ENCODE measurements at regions not wholly inside any gene's neighbourhood (a gene's known extent, or its start where the extent isn't known, plus 50 kb on each side); places are given as distances from the start of the nearest gene placed in this dataset.
"Not testable (repeated sequence)": the region's sequence is repeated elsewhere in the genome, so short reads cannot be mapped to it uniquely, and the experiment has no call there.

DNA sequence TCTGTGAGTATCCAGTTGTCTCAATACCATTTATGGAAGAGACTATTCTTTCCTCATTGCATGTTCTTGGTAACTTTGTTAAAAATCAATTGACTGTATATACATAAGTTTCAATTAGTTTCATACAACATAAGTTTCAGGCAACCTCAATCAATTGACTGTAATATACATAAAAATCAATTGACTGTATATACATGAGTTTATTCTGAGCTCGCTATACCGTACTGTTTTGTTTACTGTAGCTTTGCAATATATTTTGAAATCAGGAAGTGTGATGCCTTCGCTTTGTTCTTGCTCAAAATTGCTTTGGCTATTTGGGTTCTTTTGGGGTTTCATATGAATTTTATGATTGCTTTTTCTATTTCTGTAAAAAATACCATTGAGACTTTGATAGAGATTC lies 392.0 kb downstream of the BTG1 start:
- Histone ChIP-seq H3K36me3 (ENCODE audit: insufficient read depth, insufficient read length, low read length) (no peaks in the 10 kb centered on the region), H3K27me3 (ENCODE audit: insufficient read depth, insufficient read length) (no peaks in the 10 kb centered on the region), H3K4me1 (ENCODE audit: insufficient read depth, insufficient read length) (no peaks in the 10 kb centered on the region), H3K9me3 (ENCODE audit: insufficient read depth, low read length) (no peaks in the 10 kb centered on the region), H3K4me3 (ENCODE audit: insufficient read length, low read depth) (no peak overlapping the region), H3K9ac (ENCODE audit: insufficient read length, low read depth) (no peak overlapping the region)
- TF ChIP-seq YY1 (IDR thresholded peaks at IDR 0.05; ENCODE audit: insufficient read depth, insufficient read length) (no peak), ZNF274 (IDR thresholded peaks at IDR 0.05; ENCODE audit: low read depth, low read length) (no peak), SUZ12 (IDR thresholded peaks at IDR 0.05; ENCODE audit: extremely low read depth, insufficient read depth, insufficient read length) (no peak)
- DNase-seq (ENCODE audit: low read depth, low spot score) = no peak

DNA sequence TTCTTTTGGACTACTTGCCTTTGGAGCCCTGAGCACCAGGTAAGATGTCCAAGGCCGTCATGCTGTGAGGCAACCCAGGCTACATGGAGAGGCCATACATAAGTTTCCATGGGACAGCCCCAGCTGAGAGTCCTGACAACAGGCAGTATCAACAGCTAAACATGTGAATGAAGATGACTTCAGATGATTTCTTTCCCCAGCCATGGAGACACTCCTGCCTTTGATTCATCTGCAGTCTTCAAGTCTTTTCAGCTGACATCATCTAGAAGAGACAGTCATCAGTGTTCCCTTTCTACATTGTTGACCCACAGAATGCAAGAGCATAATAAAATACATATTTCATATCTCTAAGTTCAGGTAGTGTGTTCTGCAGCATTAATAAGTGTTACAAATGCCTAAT lies 398.7 kb downstream of the BTG1 start:
- no peak for DNase-seq (ENCODE audit: low read depth, low spot score)
- Histone ChIP-seq H3K4me1 (ENCODE audit: insufficient read depth, insufficient read length) (no peaks in the 10 kb centered on the region), H3K36me3 (ENCODE audit: insufficient read depth, insufficient read length, low read length) (no peaks in the 10 kb centered on the region), H3K9me3 (ENCODE audit: insufficient read depth, low read length) (no peaks in the 10 kb centered on the region), H3K27me3 (ENCODE audit: insufficient read depth, insufficient read length) (no peaks in the 10 kb centered on the region), H3K4me3 (ENCODE audit: insufficient read length, low read depth) (no peak overlapping the region), H3K9ac (ENCODE audit: insufficient read length, low read depth) (no peak overlapping the region)
- TF ChIP-seq YY1 (IDR thresholded peaks at IDR 0.05; ENCODE audit: insufficient read depth, insufficient read length) (no peak), ZNF274 (IDR thresholded peaks at IDR 0.05; ENCODE audit: low read depth, low read length) (no peak), SUZ12 (IDR thresholded peaks at IDR 0.05; ENCODE audit: extremely low read depth, insufficient read depth, insufficient read length) (no peak)

DNA sequence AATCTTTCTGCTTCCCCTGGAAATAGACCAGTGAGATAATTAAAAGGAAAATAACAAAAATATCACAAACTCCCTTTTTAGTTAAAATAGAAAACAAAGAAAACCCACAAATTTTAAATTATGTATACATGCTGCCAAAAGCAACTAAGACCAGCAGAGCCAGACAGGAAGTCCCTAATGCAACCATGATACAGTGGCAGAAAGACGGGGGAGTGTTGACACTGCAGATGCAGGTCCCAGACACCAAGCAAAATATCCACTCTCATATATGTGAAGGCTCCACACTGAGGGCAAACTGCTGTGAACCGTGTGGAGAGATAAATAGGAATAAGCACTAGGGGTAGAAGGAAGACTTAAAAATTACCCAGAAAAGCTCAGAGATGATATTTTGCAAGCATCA lies 401.0 kb downstream of the BTG1 start:
- no peaks in the 10 kb centered on the region for H3K36me3 ChIP-seq (ENCODE audit: insufficient read depth, insufficient read length, low read length)
- TF ChIP-seq YY1 (IDR thresholded peaks at IDR 0.05; ENCODE audit: insufficient read depth, insufficient read length) (no peak), SUZ12 (IDR thresholded peaks at IDR 0.05; ENCODE audit: extremely low read depth, insufficient read depth, insufficient read length) (no peak), ZNF274 (IDR thresholded peaks at IDR 0.05; ENCODE audit: low read depth, low read length) (no peak)
- H3K4me3 ChIP-seq (ENCODE audit: insufficient read length, low read depth) = no peak overlapping the region
- no peaks in the 10 kb centered on the region for H3K9me3 ChIP-seq (ENCODE audit: insufficient read depth, low read length)
- H3K4me1 ChIP-seq (ENCODE audit: insufficient read depth, insufficient read length) = no peaks in the 10 kb centered on the region
- no peak overlapping the region for H3K9ac ChIP-seq (ENCODE audit: insufficient read length, low read depth)
- no peaks in the 10 kb centered on the region for H3K27me3 ChIP-seq (ENCODE audit: insufficient read depth, insufficient read length)
- no peak for DNase-seq (ENCODE audit: low read depth, low spot score)

- DNase-seq (ENCODE audit: low read depth, low spot score) = no peak
- H3K9ac ChIP-seq (ENCODE audit: insufficient read length, low read depth) = no peak overlapping the region
- TF ChIP-seq SUZ12 (IDR thresholded peaks at IDR 0.05; ENCODE audit: extremely low read depth, insufficient read depth, insufficient read length) (no peak), ZNF274 (IDR thresholded peaks at IDR 0.05; ENCODE audit: low read depth, low read length) (no peak), YY1 (IDR thresholded peaks at IDR 0.05; ENCODE audit: insufficient read depth, insufficient read length) (no peak)
These were observed 401.8 kb downstream of the BTG1 start for GRCh38 chr12:91743704-91744321.

DNA sequence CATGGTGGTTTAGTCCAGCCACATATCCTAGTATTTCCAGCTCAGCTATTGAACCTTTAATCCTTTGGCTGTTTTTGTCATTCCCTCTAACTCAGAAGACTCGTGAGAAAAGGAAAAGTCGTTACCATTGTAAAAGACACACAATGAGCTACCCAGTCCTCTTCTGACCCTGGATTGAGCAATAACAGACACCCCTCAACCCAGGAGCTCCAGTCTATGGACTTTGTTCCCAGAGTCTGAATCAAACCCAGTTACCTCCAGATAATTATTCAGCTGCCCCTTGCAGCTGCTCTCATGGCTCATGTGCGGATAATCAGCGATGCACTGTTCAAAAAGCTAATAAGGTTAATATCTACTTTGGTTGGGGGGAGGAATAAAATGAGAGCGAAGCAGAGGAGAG lies 402.4 kb downstream of the BTG1 start:
- no peaks in the 10 kb centered on the region for H3K36me3 ChIP-seq (ENCODE audit: insufficient read depth, insufficient read length, low read length)
- no peak overlapping the region for H3K4me3 ChIP-seq (ENCODE audit: insufficient read length, low read depth)
- H3K27me3 ChIP-seq (ENCODE audit: insufficient read depth, insufficient read length) = no peaks in the 10 kb centered on the region
- no peak for DNase-seq (ENCODE audit: low read depth, low spot score)
- no peaks in the 10 kb centered on the region for H3K4me1 ChIP-seq (ENCODE audit: insufficient read depth, insufficient read length)
- TF ChIP-seq ZNF274 (IDR thresholded peaks at IDR 0.05; ENCODE audit: low read depth, low read length) (no peak), SUZ12 (IDR thresholded peaks at IDR 0.05; ENCODE audit: extremely low read depth, insufficient read depth, insufficient read length) (no peak), YY1 (IDR thresholded peaks at IDR 0.05; ENCODE audit: insufficient read depth, insufficient read length) (no peak)
- no peak overlapping the region for H3K9ac ChIP-seq (ENCODE audit: insufficient read length, low read depth)
- H3K9me3 ChIP-seq (ENCODE audit: insufficient read depth, low read length) = no peaks in the 10 kb centered on the region

More at GRCh38 chr12:91743704-91744321, 401.8 kb downstream of the BTG1 start:
- Histone ChIP-seq H3K9me3 (ENCODE audit: insufficient read depth, low read length) (no peaks in the 10 kb centered on the region), H3K4me1 (ENCODE audit: insufficient read depth, insufficient read length) (no peaks in the 10 kb centered on the region), H3K27me3 (ENCODE audit: insufficient read depth, insufficient read length) (no peaks in the 10 kb centered on the region), H3K4me3 (ENCODE audit: insufficient read length, low read depth) (no peak overlapping the region), H3K36me3 (ENCODE audit: insufficient read depth, insufficient read length, low read length) (no peaks in the 10 kb centered on the region)

DNA sequence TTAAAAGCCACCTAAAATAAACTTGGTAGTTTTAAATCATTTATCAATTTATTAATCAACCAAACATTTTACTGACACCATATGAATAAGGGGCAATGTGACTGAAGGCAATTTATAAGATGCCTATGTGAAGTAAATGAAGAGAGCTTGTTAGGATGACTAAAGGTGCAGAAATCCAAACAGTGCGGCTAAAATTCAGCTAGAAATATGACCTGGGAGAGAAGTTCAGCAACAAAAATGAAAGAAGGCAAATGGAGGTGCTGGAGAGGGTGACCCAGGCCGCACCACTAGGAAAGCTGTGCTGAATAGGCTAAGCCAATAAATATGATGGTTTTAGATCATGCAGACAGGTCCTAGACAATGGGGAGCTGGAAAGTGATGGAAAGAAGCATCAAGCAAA lies 403.7 kb downstream of the BTG1 start:
- no peaks in the 10 kb centered on the region for H3K36me3 ChIP-seq (ENCODE audit: insufficient read depth, insufficient read length, low read length)
- TF ChIP-seq YY1 (IDR thresholded peaks at IDR 0.05; ENCODE audit: insufficient read depth, insufficient read length) (no peak), ZNF274 (IDR thresholded peaks at IDR 0.05; ENCODE audit: low read depth, low read length) (no peak), SUZ12 (IDR thresholded peaks at IDR 0.05; ENCODE audit: extremely low read depth, insufficient read depth, insufficient read length) (no peak)
- H3K9me3 ChIP-seq (ENCODE audit: insufficient read depth, low read length) = no peaks in the 10 kb centered on the region
- H3K4me1 ChIP-seq (ENCODE audit: insufficient read depth, insufficient read length) = no peaks in the 10 kb centered on the region
- no peak overlapping the region for H3K4me3 ChIP-seq (ENCODE audit: insufficient read length, low read depth)
- H3K27me3 ChIP-seq (ENCODE audit: insufficient read depth, insufficient read length) = no peaks in the 10 kb centered on the region
- H3K9ac ChIP-seq (ENCODE audit: insufficient read length, low read depth) = no peak overlapping the region
- no peak for DNase-seq (ENCODE audit: low read depth, low spot score)

DNA sequence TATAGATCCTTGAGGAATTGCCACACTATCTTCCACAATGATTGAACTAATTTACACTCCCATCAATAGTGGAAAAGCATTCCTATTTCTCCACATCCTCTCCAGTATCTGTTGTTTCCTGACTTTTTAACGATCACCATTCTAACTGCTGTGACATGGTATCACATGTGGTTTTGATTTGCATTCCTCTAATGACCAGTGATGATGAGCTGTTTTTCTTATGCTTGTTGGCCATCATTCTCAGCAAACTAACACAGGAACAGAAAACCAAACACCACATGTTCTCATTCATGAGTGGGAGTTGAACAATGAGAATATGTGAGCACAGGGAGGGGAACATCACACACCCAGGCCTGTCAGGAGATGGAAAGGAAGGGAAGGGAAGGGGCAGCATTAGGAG lies 411.8 kb downstream of the BTG1 start:
- not testable (repeated sequence) for H3K36me3 ChIP-seq (ENCODE audit: insufficient read depth, insufficient read length, low read length); H3K4me3 ChIP-seq (ENCODE audit: insufficient read length, low read depth); H3K9me3 ChIP-seq (ENCODE audit: insufficient read depth, low read length); H3K9ac ChIP-seq (ENCODE audit: insufficient read length, low read depth); DNase-seq (ENCODE audit: low read depth, low spot score); H3K4me1 ChIP-seq (ENCODE audit: insufficient read depth, insufficient read length); H3K27me3 ChIP-seq (ENCODE audit: insufficient read depth, insufficient read length)

DNA sequence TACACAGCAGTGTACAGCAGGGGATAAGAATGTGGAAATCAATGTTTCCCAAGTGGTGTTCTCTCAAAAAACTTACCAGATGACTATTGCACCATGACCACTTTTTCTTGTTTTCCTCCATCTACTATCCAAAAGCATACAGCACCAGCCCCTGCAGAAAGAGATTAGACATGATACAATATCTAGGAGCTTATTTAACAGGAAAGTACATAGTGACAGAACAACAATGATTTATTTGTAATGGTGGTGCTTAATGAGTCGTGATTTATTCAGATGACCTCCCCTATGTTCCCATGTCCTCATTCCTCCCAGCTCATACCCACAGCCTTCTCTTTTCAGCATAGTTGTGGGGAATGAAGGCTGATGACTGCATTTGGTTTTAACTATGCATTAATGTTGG lies 413.6 kb downstream of the BTG1 start:
- TF ChIP-seq YY1 (IDR thresholded peaks at IDR 0.05; ENCODE audit: insufficient read depth, insufficient read length) = no peak
- no peak for TF ChIP-seq SUZ12 (IDR thresholded peaks at IDR 0.05; ENCODE audit: extremely low read depth, insufficient read depth, insufficient read length)
- Histone ChIP-seq H3K4me1 (ENCODE audit: insufficient read depth, insufficient read length) (no peaks in the 10 kb centered on the region), H3K4me3 (ENCODE audit: insufficient read length, low read depth) (no peak overlapping the region), H3K9ac (ENCODE audit: insufficient read length, low read depth) (no peak overlapping the region), H3K27me3 (ENCODE audit: insufficient read depth, insufficient read length) (no peaks in the 10 kb centered on the region), H3K9me3 (ENCODE audit: insufficient read depth, low read length) (no peaks in the 10 kb centered on the region), H3K36me3 (ENCODE audit: insufficient read depth, insufficient read length, low read length) (no peaks in the 10 kb centered on the region)
- no peak for DNase-seq (ENCODE audit: low read depth, low spot score)
